GM19324 (cell line): ENCODE measurements at regions not wholly inside any gene's neighbourhood (a gene's known extent, or its start where the extent isn't known, plus 50 kb on each side); places are given as distances from the start of the nearest gene placed in this dataset.
A peak's percentile ranks its signal among the peaks of the same experiment; 100 is the strongest.

Experiments
- ATAC-seq: cut with Tn5 transposase; IDR thresholded peaks from one replicate; pipeline ENCODE4 v1.9.1; 2021; ENCODE audit warnings: mild to moderate bottlenecking, moderate library complexity; ENCODE audit not compliant: unreplicated experiment, low FRiP score

GRCh38 chr5:115381911-115382662 lies 85.6 kb upstream of the CCDC112 start:
- ATAC-seq = no peak

- peak; percentile 54 for ATAC-seq
These were observed 83.3 kb upstream of the CCDC112 start for GRCh38 chr5:115379622-115380344.

GRCh38 chr5:115378754-115379153 lies 82.3 kb upstream of the CCDC112 start:
- ATAC-seq = no peak

GRCh38 chr5:115377468-115378217 lies 81.2 kb upstream of the CCDC112 start:
- no peak for ATAC-seq

- ATAC-seq = no peak
These were observed 79.4 kb upstream of the CCDC112 start for GRCh38 chr5:115375893-115376292.

- ATAC-seq = no peak
These were observed 77.8 kb upstream of the CCDC112 start for GRCh38 chr5:115374057-115374775.

- no peak for ATAC-seq
These were observed 75.7 kb upstream of the CCDC112 start for GRCh38 chr5:115372146-115372545.

GRCh38 chr5:115369430-115370144 lies 73.1 kb upstream of the CCDC112 start:
- ATAC-seq = no peak

- no peak for ATAC-seq
These were observed 69.8 kb upstream of the CCDC112 start for GRCh38 chr5:115366223-115366622.

GRCh38 chr5:115363879-115364278 lies 67.4 kb upstream of the CCDC112 start:
- no peak for ATAC-seq

- ATAC-seq = no peak
These were observed 63.7 kb upstream of the CCDC112 start for GRCh38 chr5:115360046-115360685.

GRCh38 chr5:115355767-115356381 lies 59.4 kb upstream of the CCDC112 start:
- ATAC-seq = no peak

GRCh38 chr5:115355095-115355494 lies 58.6 kb upstream of the CCDC112 start:
- ATAC-seq = no peak

- ATAC-seq = no peak
These were observed 57.8 kb upstream of the CCDC112 start for GRCh38 chr5:115354246-115354645.

- no peak for ATAC-seq
These were observed 56.1 kb upstream of the CCDC112 start for GRCh38 chr5:115352571-115352970.

- no peak for ATAC-seq
These were observed 55.1 kb upstream of the CCDC112 start for GRCh38 chr5:115351356-115352195.

GRCh38 chr5:115350894-115351293 lies 54.4 kb upstream of the CCDC112 start:
- no peak for ATAC-seq
